ENCODE measurements at regions not wholly inside any gene's neighbourhood (a gene's known extent, or its start where the extent isn't known, plus 50 kb on each side); places are given as distances from the start of the nearest gene placed in this dataset.

DNA sequence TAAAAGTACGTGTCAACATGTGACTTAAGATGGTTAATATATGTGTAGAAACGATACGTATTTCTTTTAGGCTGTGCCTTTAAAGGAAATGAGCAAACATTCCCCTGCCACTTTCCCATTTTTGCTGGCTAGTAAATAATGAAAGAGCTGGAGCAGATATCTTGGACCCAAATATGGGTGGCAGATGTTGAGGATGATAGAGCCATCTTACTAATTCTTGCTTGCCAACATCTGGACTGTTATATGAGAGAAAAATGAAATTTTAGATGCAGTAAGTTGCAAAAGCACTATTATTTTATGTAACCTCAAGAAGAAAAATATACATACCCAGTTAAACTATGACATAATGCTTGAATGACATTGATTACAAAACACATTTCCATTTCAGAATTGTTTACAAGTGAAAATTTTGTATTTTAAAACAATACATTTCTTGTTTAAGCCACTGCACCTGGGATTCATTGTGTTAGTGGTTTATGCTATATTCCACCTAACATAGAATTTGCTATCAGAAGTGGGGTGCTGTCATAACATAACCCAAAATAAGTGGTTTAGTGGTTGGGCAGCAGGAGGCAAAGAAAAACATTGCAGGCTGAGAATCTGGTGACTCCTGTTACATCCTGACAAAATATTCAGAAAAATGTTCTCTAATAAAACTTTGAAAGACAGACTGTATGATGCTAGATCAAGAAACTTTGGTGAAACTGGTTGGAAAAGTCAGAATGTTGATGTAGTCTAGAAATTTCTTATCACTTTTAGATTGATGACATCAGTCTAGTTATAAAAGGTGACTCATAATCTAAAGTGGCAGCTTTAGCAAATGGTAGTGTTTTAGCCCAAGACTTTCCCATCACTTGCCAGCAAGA is 305.0 kb downstream of the PTEN start:
- no peak for DNase-seq (ENCODE audit: low read depth in 2 of 2)

DNA sequence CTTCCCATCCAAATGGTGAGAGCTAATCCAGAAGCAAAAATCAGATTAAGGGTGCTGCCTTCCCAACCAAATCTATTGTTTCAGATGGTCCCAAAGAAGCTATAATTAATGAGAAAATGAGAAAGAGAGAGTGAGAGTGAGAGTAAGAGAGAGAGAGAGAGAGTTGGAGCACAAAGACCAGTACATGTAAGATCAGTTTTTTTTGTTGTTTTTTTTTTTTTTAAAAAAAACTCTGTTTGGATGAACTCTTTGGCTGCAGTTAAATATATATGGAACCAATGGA is 305.6 kb downstream of the PTEN start:
- no peak for DNase-seq (ENCODE audit: low read depth in 2 of 2)

DNA sequence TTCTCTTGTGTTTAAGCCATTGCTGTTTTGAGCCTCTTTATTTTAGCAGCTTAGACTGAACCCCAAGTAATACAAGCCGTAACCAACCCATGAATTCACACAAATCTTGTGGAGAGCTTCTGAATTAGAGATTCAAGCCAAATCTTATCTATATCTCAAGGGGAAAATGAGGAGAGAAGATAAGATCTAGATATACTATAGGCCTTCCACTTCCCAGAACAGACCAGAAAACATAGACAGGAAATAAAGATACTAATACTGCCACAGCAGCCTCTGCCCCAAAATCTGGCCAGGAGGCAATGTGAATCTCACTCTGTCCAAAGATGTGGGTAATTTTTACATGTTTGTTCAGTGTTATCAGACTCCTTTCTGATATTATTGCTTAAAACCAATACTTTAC is 307.2 kb downstream of the PTEN start:
- DNase-seq (ENCODE audit: low read depth in 2 of 2), result no peak

DNA sequence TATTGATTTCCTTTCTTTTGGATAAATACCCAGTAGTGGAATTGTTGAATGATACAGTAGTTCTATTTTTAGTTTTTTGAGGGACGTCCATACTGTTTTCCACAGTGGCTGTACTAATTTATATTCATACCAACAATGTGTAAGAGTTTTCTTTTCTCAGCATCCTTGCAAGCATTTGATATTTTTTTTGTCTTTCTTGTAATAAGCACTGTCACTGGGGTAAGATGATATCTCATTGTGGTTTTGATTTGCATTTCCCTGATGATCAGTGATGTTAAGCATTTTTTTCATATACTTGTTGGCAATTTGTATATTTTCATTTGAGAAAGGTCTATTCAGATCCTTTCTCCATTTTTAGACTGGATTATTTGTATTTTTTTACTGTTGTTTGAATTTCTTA is 308.7 kb downstream of the PTEN start:
- DNase-seq (ENCODE audit: low read depth in 2 of 2), result no peak

DNA sequence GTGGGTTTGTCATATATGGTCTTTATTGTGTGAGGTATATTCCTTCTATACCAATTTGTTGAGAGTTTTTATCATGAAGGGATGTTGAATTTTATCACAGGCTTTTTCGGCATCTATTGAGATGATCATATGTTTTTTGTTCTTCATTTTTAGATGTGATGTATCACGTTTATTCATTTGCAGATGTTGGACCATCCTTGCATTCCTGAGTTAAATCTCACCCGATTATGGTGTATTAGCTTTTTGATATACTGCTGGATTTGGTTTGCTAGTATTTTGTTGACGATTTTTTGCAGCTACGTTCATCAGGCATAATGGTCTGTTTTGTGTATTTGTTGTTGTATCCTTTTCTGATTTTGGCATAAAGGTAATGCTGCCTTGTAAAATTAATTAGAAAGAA is 311.0 kb downstream of the PTEN start:
- no peak for DNase-seq (ENCODE audit: low read depth in 2 of 2)

DNA sequence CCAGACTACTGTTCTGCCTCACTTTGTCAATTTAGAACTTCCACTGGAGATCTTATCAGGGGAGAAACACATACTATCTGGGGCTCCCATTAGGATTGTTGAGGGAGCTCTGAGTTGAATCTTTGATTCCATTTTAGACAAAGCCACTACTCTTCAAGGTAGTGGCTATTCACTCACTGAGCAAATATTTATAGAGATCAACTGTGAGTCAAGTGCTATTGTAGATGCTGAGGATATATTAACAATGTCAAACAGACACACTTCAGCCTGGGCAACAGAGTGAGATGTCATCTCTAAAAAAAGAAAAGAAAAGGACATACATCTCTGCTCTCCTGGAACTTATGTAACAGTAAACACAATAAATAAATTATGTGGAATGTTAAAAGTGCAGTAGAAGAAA is 315.3 kb downstream of the PTEN start:
- DNase-seq (ENCODE audit: low read depth in 2 of 2), result no peak

DNA sequence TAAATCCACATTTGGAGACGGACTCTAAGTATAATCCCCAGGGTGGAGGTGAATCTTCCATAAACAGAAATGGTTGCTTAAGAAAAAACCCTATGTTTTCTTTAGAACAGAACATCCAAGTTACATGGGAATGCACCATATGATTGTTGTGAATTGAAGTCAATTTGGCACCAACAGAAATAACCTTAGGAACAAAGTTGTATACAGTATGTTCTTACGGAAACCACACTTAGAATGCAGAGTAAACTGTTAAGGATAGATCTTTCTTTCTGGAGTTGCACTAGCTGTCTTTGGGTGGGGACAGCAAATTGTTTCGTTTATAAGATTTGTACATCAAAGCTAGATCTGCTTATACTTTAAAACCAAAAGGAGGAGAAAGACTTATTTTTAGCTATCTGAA is 316.4 kb downstream of the PTEN start:
- no peak for DNase-seq (ENCODE audit: low read depth in 2 of 2)

DNA sequence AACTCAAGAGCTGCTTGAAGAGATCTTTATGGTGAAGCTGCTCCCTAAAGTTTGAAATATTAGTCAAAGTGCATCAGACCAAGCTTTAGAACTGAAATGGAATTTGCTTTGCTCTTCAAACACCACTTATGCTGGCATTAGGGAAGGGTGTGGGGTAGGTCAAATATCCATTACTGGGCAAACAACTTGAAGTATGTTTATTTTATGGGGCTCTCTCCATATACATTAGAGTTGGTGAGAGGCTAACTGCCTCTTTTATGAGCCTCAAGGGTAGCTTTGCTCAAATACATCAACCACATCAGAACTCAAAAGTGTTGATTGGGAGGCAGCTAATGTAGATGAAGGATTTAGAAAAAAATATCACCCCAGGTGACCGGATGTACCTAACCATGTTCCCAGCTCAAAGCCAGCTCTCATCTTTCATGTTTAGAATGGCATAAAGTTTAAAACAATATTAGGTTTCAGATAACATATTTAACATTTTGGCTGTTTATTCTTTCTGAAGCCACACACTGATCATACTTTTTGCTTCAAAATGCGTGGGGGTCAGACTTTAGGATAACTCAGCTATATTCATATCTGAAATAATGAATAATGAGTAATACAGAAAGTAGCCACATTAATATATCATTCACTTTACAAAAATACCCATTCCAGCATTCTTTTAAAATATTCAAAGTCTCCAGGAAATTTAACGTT is 318.6 kb downstream of the PTEN start:
- no peak for DNase-seq (ENCODE audit: low read depth in 2 of 2)

DNA sequence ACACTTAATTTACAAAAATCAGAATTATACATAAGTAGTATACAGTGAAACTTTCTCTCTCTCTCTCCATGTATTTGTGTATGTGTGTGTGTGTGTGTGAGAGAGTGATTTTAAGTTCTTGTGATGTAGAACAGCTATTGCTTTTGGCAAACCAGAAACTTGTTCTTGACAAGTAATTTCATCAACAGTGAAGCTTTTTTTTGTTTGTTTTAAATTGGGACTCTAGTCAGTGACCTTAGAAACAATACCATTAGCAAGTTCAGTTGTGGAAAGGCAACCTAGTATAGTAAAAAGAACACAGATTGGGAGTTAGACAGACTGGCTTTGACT is 319.1 kb downstream of the PTEN start:
- DNase-seq (ENCODE audit: low read depth in 2 of 2), result no peak

DNA sequence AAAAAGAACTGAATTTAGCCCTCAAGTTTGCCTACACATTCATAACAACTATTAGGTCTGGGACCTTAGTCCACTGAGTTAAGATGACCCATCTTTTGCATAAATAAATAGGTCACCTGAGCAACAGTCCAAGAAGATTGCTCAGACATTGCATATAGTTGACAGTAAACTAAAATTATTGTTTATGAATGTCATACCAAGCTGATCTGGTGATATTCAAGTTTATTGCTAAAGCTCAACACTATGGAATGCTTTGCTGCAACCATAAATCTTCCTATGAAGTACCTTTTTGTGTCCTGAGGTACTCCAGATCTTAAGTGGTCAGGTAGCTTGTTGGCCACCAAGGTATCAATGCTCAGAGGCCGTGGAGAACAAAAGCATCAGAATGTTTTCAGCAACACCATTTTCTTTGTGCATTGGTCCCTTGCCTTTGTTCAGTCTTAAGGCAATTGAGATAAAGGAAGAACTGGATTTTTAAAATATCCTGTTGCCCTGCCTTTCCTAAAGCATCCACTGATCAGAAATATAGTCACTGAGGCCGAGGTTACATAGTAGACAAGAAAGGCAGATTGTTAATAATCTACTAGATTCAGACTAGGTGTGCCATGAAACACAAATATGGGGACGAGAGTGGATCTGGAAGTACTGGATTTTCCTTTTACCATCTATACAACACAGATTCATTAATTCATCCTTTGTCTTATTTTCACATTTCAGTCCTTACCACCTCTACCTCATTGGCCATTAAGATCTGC is 321.3 kb downstream of the PTEN start:
- no peak for DNase-seq (ENCODE audit: low read depth in 2 of 2)

DNA sequence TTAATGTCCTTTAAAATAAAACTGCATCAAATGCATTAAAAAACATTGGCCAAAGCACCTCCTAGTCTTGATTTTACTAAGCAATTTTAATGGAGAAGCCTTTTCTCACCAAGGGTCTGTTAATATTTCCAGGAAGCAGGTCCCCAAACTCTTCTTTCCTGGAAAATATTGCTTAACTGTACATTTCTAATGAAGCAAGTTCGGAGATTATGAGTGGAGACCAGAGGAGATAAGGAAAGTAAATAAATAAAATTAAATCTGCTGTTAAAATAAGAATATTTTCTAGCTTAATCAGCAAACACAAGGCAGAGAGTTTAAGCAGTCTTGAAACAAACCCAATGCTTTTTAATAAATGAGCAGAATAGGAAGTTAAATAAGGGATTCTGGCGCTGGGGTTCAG is 322.4 kb downstream of the PTEN start:
- no peak for DNase-seq (ENCODE audit: low read depth in 2 of 2)

DNA sequence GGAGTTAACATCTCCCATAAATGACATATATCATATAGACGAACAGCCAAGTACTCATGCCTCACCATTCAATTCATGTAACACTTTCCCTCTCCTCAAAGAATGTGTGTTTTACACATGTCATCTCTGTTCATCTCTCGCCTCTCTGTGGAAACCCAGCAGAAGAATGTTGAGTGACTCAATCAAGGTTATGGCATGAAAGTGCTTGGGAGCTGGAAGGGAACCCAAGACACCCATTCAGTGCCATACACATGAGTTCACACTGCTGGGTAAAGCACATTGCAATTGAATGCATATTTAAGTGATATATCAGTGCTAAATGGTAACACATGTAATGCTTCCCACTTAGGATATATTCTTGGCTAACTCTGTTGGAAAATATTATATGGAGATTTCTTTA is 322.9 kb downstream of the PTEN start:
- no peak for DNase-seq (ENCODE audit: low read depth in 2 of 2)

DNA sequence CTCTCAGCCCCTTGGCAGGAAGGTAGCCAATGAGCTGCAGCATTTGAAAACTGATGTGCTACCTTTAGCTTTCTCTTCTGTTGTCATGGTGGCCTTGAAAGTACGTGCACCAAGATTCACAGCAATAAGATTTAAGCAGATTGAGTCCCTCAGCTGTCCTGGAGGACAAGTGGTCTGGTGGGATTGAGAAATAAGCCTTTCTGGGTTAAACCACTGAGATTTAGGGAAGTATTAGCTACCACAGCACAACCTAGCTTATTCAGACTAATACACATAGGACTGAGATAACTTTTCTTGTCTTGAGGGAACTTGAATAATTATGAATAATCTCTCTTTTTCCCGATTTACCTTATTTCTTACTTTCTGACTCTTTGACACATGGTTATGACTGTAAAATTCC is 324.0 kb downstream of the PTEN start:
- DNase-seq (ENCODE audit: low read depth in 2 of 2), result no peak

DNA sequence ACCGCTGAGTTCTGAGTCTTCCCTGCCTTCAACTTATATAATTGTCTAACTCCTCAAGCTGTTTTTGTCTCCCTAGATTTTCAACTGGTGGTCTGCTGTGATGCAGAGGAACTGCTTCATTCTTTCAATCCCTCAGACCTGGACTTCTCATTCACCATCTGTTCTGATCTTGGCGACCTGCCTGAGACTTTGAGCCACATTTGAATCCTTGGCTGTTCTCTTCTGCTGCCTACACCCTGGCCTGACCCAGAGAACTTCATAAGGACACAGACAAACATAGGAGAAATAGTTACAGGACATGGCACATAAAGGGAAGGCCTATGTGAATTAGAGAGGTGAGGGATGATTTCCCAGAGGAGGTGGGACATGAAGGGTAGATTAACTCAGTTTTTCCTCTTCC is 326.7 kb downstream of the PTEN start:
- DNase-seq (ENCODE audit: low read depth in 2 of 2), result no peak

DNA sequence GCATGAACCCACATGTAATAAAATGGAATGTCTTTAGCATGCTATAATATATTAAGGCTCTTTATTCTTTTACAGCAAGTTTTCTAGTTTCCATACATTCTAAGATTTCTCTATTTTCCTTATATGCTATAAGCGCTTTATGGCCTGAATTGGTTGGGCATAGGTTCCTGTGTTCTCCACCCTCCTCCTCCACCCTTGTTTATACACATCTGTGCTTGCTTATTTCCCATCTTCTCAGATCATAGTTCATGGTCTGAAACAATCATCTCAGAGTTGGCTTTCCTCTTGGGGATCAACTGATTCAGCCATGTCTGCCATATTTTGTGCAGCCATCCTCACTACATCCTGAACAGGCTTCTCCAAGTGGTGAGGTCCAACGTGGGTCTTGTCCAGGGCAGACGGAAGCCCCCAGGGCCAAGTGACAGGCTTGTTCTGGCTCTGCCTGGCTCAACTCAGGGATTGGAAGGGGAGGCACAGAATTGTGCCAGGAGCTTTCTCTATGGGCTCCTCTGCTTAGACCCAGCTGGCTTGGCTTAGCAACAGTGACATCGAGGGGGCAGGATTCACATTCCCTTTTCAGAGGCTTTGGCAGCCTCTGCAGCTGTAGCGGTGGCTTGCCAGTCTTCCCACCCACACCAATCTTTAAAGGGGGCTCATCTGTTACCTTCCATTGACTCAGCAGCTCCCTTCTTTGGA is 327.3 kb downstream of the PTEN start:
- no peak for DNase-seq (ENCODE audit: low read depth in 2 of 2)

DNA sequence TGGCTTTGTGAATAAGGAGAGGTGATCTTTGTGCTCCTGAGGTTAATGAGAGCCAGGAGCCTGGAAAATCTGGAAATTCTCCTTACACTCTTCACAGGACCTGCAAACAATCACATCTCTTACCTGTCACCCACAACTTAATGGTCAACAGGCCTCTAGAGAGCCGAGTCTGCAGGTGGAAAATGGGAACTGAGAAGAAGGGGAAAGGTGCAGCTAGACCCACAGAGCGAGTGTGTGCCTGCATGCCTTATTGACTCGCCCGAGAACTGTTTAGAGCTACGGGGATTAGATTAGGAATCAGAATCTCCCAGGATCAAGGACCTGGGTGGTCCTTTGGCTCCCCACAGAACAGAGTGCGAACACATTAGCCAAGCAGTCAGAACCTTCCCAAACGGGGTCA is 329.6 kb downstream of the PTEN start:
- no peak for DNase-seq (ENCODE audit: low read depth in 2 of 2)

DNA sequence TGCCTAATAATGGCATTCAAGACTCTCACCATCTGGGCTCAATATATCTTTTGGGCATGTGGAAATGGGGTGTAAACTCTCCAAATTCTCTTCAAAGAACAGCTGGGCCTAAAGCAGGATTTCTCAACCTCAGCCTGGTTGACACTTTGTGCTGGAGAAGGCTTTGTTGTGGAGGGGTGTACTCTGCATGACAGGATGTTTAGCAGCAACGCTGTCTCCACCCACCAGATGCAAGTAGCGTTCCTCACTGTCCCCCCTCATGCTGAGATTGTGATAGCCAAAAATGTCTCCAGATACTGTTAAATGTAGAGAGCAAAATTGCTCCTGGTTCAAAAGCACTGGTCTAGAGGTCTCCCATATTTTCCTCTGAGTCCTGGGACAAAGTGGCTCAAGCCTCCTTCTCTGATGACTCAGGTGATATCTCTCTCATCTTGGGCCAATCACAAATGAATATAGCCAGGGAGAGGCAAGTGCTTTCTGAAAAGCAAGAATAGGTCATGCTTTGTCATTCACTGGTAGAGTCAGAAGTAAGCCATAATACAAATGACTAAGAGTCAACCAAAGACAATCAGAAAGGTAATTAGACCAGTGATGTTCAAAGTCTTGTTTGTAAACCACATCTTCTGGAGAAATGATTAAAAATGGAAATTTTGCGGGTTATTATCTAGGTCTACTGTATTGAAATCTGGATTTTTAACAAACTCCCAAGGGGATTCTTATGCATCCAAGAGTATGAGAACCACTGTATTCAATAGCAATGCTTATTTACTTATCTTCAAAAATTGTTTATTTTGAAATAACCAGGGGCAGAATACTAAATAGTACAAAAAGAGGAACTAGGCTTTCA is 330.8 kb downstream of the PTEN start:
- DNase-seq (ENCODE audit: low read depth in 2 of 2), result peak in 1 of 2 donors; percentile 14

DNA sequence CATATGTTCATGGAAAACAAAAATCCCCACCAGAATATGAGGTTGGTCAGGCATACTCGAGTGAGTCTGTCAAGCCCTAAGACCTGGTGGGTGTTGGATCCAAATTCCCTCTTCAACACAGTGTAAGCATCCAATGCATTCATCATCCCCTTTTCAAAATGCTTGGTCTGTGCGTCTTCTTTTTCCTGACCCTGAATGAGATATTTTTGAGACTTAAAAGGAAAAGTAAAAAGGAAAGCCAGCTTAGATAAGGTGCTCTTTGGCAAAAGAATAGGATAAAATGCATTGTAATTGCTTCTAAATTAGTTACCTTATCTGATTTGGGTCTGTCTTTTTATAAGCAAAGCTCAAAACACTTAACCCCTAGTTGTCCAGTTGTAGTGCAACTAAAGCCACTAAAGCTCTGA is 331.5 kb downstream of the PTEN start:
- no peak for DNase-seq (ENCODE audit: low read depth in 2 of 2)

DNA sequence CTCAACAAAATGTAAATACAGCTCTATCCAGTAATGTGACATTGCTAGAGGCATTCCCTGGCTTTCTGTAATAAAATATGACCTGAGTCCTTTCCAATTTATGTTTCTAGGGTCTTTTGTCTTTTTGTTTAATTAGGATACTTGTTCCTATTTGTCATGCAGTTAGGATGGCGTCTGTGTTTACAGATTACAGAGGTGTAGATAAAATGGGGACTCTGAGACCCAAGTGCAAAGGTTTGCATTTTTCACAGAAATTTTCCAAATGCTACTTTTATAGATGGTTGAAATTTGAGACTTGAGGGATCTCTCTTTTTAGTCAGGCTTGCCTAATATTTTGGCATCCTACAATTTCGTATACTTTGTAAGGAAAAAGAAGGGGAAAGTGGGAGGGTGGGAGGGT is 332.4 kb downstream of the PTEN start:
- DNase-seq (ENCODE audit: low read depth in 2 of 2), result no peak

DNA sequence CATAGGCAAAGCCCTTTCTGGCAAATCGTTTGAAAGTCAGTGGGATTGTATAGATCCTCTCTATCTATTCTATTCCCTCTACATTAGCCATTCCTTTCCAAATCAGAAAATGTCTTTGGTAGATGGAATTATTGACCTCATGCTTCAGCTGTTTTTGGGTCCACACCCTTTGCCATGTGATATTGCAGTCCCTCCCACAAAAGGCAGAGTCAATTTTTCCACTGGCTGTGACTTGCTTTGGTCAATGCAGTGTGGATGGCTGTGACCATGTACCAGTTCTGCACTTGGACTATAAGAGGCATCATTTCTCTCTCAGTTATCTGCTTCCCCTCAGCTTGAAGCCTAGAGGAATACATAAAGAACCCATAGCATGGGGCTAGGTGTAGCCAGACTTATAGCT is 332.9 kb downstream of the PTEN start:
- no peak for DNase-seq (ENCODE audit: low read depth in 2 of 2)

DNA sequence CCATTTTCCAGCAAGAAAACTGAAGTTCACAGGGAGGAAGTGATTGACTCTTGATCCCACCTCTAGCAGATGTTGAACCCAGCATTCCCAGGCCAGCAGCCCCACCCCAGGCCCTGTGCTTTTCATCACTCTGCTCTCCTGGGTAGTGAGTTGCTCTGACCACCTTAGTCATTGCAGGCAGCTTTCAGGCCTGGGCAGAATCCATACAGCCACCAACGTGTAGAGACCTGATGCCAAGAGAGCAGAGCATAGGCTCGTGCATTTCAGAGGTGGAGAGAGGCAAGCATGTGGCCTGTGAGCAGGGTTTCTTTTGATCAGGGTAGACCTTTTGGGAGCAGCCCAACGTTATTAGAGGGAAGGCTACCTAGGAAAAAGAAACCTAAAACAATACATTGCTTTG is 334.6 kb downstream of the PTEN start:
- no peak for DNase-seq (ENCODE audit: low read depth in 2 of 2)
